ENCODE measurements at regions not wholly inside any gene's neighbourhood (a gene's known extent, or its start where the extent isn't known, plus 50 kb on each side); places are given as distances from the start of the nearest gene placed in this dataset.

GRCh38 chr10:36026081-36026480 is 384.0 kb upstream of the FZD8 start:
- Histone ChIP-seq H3K4me1 (ENCODE audit: control insufficient read depth in 1 of 2, extremely low read depth in 1 of 2, insufficient read depth in 2 of 2, low read length in 2 of 2) (no peaks in the 10 kb centered on the region), H3K27me3 (replicated peaks in 1 of 2; ENCODE audit: control insufficient read depth in 2 of 2, extremely low read depth in 1 of 2, insufficient read depth in 2 of 2, low read length in 1 of 2) (no peaks in the 10 kb centered on the region), H3K36me3 (ENCODE audit: control insufficient read depth in 2 of 2, extremely low read depth in 1 of 2, insufficient read depth in 1 of 2, low read length in 1 of 2) (no peaks in the 10 kb centered on the region), H3K4me3 (ENCODE audit: control insufficient read depth in 1 of 2, extremely low read depth in 1 of 2, low read length in 1 of 2) (no peak overlapping the region), H3K27ac (ENCODE audit: low read length) (no peak overlapping the region), H3K9me3 (no peaks in the 10 kb centered on the region)
- ChIA-PET POLR2A (no interaction called here), CTCF (no interaction called here)
- no peaks in the 10 kb centered on the region for H3K36me3 Mint-ChIP-seq
- H3K4me1 Mint-ChIP-seq, result no peaks in the 10 kb centered on the region
- no peak overlapping the region for H3K27ac Mint-ChIP-seq
- peaks cover 10 to 18% (median 14%) of the 10 kb centered on the region in 3 donors for H3K9me3 Mint-ChIP-seq
- ATAC-seq (replicated peaks in 1 of 4) (no peak), DNase-seq (no peak)
- 83% methylated on average over 3 of the region's 6 CpGs for WGBS (ENCODE audit: insufficient coverage)
- no peaks in the 10 kb centered on the region for H3K27me3 Mint-ChIP-seq
- no peak overlapping the region for H3K4me3 Mint-ChIP-seq

- Mint-ChIP-seq H3K4me3 (no peak overlapping the region), H3K4me1 (no peaks in the 10 kb centered on the region), H3K9me3 (peaks cover 10 to 18% (median 14%) of the 10 kb centered on the region in 3 donors), H3K27ac (no peak overlapping the region), H3K36me3 (no peaks in the 10 kb centered on the region), H3K27me3 (no peaks in the 10 kb centered on the region)
- Histone ChIP-seq H3K36me3 (ENCODE audit: control insufficient read depth in 2 of 2, extremely low read depth in 1 of 2, insufficient read depth in 1 of 2, low read length in 1 of 2) (no peaks in the 10 kb centered on the region), H3K4me1 (ENCODE audit: control insufficient read depth in 1 of 2, extremely low read depth in 1 of 2, insufficient read depth in 2 of 2, low read length in 2 of 2) (no peaks in the 10 kb centered on the region), H3K9me3 (no peaks in the 10 kb centered on the region), H3K27me3 (replicated peaks in 1 of 2; ENCODE audit: control insufficient read depth in 2 of 2, extremely low read depth in 1 of 2, insufficient read depth in 2 of 2, low read length in 1 of 2) (no peaks in the 10 kb centered on the region), H3K27ac (ENCODE audit: low read length) (no peak overlapping the region), H3K4me3 (ENCODE audit: control insufficient read depth in 1 of 2, extremely low read depth in 1 of 2, low read length in 1 of 2) (no peak overlapping the region)
- POLR2A ChIA-PET, result no interaction called here
- CTCF ChIA-PET, result no interaction called here
- no peak for DNase-seq
- no peak for ATAC-seq (replicated peaks in 1 of 4)
Observed at GRCh38 chr10:36023939-36024338, 381.8 kb upstream of the FZD8 start.

- Mint-ChIP-seq H3K9me3 (peaks cover 4 to 5% (median 5%) of the 10 kb centered on the region in 3 donors), H3K36me3 (no peaks in the 10 kb centered on the region), H3K27me3 (no peaks in the 10 kb centered on the region), H3K4me1 (no peaks in the 10 kb centered on the region), H3K4me3 (no peak overlapping the region), H3K27ac (no peak overlapping the region)
- no peak overlapping the region for H3K27ac ChIP-seq (ENCODE audit: low read length)
- H3K9me3 ChIP-seq, result no peaks in the 10 kb centered on the region
- no peaks in the 10 kb centered on the region for H3K36me3 ChIP-seq (ENCODE audit: control insufficient read depth in 2 of 2, extremely low read depth in 1 of 2, insufficient read depth in 1 of 2, low read length in 1 of 2)
- ChIA-PET CTCF (no interaction called here), POLR2A (no interaction called here)
- H3K4me3 ChIP-seq (ENCODE audit: control insufficient read depth in 1 of 2, extremely low read depth in 1 of 2, low read length in 1 of 2), result no peak overlapping the region
- WGBS (ENCODE audit: insufficient coverage), result 100% methylated on average over 1 of the region's 1 CpG
- no peak for ATAC-seq (replicated peaks in 1 of 4)
- no peaks in the 10 kb centered on the region for H3K27me3 ChIP-seq (replicated peaks in 1 of 2; ENCODE audit: control insufficient read depth in 2 of 2, extremely low read depth in 1 of 2, insufficient read depth in 2 of 2, low read length in 1 of 2)
- DNase-seq, result no peak
- no peaks in the 10 kb centered on the region for H3K4me1 ChIP-seq (ENCODE audit: control insufficient read depth in 1 of 2, extremely low read depth in 1 of 2, insufficient read depth in 2 of 2, low read length in 2 of 2)
Observed at GRCh38 chr10:36021096-36021495, 379.0 kb upstream of the FZD8 start.

- H3K36me3 ChIP-seq (ENCODE audit: control insufficient read depth in 2 of 2, extremely low read depth in 1 of 2, insufficient read depth in 1 of 2, low read length in 1 of 2), result no peaks in the 10 kb centered on the region
- H3K9me3 Mint-ChIP-seq, result peaks cover 0 to 5% (median 4%) of the 10 kb centered on the region in 3 donors
- H3K27me3 Mint-ChIP-seq, result no peaks in the 10 kb centered on the region
- no peaks in the 10 kb centered on the region for H3K4me1 Mint-ChIP-seq
- ATAC-seq (replicated peaks in 1 of 4) (no peak), DNase-seq (no peak)
- no peaks in the 10 kb centered on the region for H3K36me3 Mint-ChIP-seq
- WGBS (ENCODE audit: insufficient coverage), result 69% methylated on average over 2 of the region's 4 CpGs
- H3K27ac Mint-ChIP-seq, result no peak overlapping the region
- H3K4me3 Mint-ChIP-seq, result no peak overlapping the region
- ChIA-PET CTCF (no interaction called here), POLR2A (no interaction called here)
- H3K27me3 ChIP-seq (replicated peaks in 1 of 2; ENCODE audit: control insufficient read depth in 2 of 2, extremely low read depth in 1 of 2, insufficient read depth in 2 of 2, low read length in 1 of 2), result no peaks in the 10 kb centered on the region
- H3K27ac ChIP-seq (ENCODE audit: low read length), result no peak overlapping the region
- no peaks in the 10 kb centered on the region for H3K4me1 ChIP-seq (ENCODE audit: control insufficient read depth in 1 of 2, extremely low read depth in 1 of 2, insufficient read depth in 2 of 2, low read length in 2 of 2)
- no peak overlapping the region for H3K4me3 ChIP-seq (ENCODE audit: control insufficient read depth in 1 of 2, extremely low read depth in 1 of 2, low read length in 1 of 2)
- H3K9me3 ChIP-seq, result no peaks in the 10 kb centered on the region
Observed at GRCh38 chr10:36019749-36020148, 377.7 kb upstream of the FZD8 start.

- DNase-seq (no peak), ATAC-seq (replicated peaks in 1 of 4) (no peak)
- POLR2A ChIA-PET, result no interaction called here
- no peak overlapping the region for H3K27ac ChIP-seq (ENCODE audit: low read length)
- no peaks in the 10 kb centered on the region for H3K36me3 Mint-ChIP-seq
- no peaks in the 10 kb centered on the region for H3K4me1 ChIP-seq (ENCODE audit: control insufficient read depth in 1 of 2, extremely low read depth in 1 of 2, insufficient read depth in 2 of 2, low read length in 2 of 2)
- H3K4me3 Mint-ChIP-seq, result no peak overlapping the region
- no peaks in the 10 kb centered on the region for H3K9me3 ChIP-seq
- no peaks in the 10 kb centered on the region for H3K27me3 ChIP-seq (replicated peaks in 1 of 2; ENCODE audit: control insufficient read depth in 2 of 2, extremely low read depth in 1 of 2, insufficient read depth in 2 of 2, low read length in 1 of 2)
- no peaks in the 10 kb centered on the region for H3K36me3 ChIP-seq (ENCODE audit: control insufficient read depth in 2 of 2, extremely low read depth in 1 of 2, insufficient read depth in 1 of 2, low read length in 1 of 2)
- H3K27ac Mint-ChIP-seq, result no peak overlapping the region
- WGBS (ENCODE audit: insufficient coverage), result 81% methylated on average over 4 of the region's 5 CpGs
- no peaks in the 10 kb centered on the region for H3K4me1 Mint-ChIP-seq
- CTCF ChIA-PET, result no interaction called here
- H3K4me3 ChIP-seq (ENCODE audit: control insufficient read depth in 1 of 2, extremely low read depth in 1 of 2, low read length in 1 of 2), result no peak overlapping the region
- peaks cover 0 to 5% (median 2%) of the 10 kb centered on the region in 3 donors for H3K9me3 Mint-ChIP-seq
- H3K27me3 Mint-ChIP-seq, result no peaks in the 10 kb centered on the region
Observed at GRCh38 chr10:36018996-36019395, 376.9 kb upstream of the FZD8 start.

- ATAC-seq (replicated peaks in 1 of 4) (no peak), DNase-seq (no peak)
- H3K27ac Mint-ChIP-seq, result no peak overlapping the region
- no peaks in the 10 kb centered on the region for H3K36me3 Mint-ChIP-seq
- no peak overlapping the region for H3K4me3 Mint-ChIP-seq
- H3K9me3 Mint-ChIP-seq, result peaks cover 0 to 2% (median 0%) of the 10 kb centered on the region in 3 donors
- Histone ChIP-seq H3K27me3 (replicated peaks in 1 of 2; ENCODE audit: control insufficient read depth in 2 of 2, extremely low read depth in 1 of 2, insufficient read depth in 2 of 2, low read length in 1 of 2) (no peaks in the 10 kb centered on the region), H3K9me3 (no peaks in the 10 kb centered on the region), H3K36me3 (ENCODE audit: control insufficient read depth in 2 of 2, extremely low read depth in 1 of 2, insufficient read depth in 1 of 2, low read length in 1 of 2) (no peaks in the 10 kb centered on the region), H3K4me1 (ENCODE audit: control insufficient read depth in 1 of 2, extremely low read depth in 1 of 2, insufficient read depth in 2 of 2, low read length in 2 of 2) (no peaks in the 10 kb centered on the region), H3K4me3 (ENCODE audit: control insufficient read depth in 1 of 2, extremely low read depth in 1 of 2, low read length in 1 of 2) (no peak overlapping the region), H3K27ac (ENCODE audit: low read length) (no peak overlapping the region)
- no peaks in the 10 kb centered on the region for H3K27me3 Mint-ChIP-seq
- CTCF ChIA-PET, result no interaction called here
- WGBS (ENCODE audit: insufficient coverage), result no CpG with 5 or more reads among the region's 2 CpGs
- POLR2A ChIA-PET, result no interaction called here
- H3K4me1 Mint-ChIP-seq, result no peaks in the 10 kb centered on the region
Observed at GRCh38 chr10:36017137-36017536, 375.0 kb upstream of the FZD8 start.

GRCh38 chr10:36007369-36007768 is 365.3 kb upstream of the FZD8 start:
- WGBS (ENCODE audit: insufficient coverage), result 75% methylated on average over 2 of the region's 4 CpGs
- Mint-ChIP-seq H3K27ac (no peak overlapping the region), H3K4me1 (no peaks in the 10 kb centered on the region), H3K4me3 (no peak overlapping the region), H3K36me3 (no peaks in the 10 kb centered on the region), H3K27me3 (no peaks in the 10 kb centered on the region), H3K9me3 (peaks cover 6 to 13% (median 7%) of the 10 kb centered on the region in 3 donors)
- no peak overlapping the region for H3K4me3 ChIP-seq (ENCODE audit: control insufficient read depth in 1 of 2, extremely low read depth in 1 of 2, low read length in 1 of 2)
- no peak for DNase-seq
- H3K27ac ChIP-seq (ENCODE audit: low read length), result no peak overlapping the region
- CTCF ChIA-PET, result no interaction called here
- no peaks in the 10 kb centered on the region for H3K27me3 ChIP-seq (replicated peaks in 1 of 2; ENCODE audit: control insufficient read depth in 2 of 2, extremely low read depth in 1 of 2, insufficient read depth in 2 of 2, low read length in 1 of 2)
- no peaks in the 10 kb centered on the region for H3K4me1 ChIP-seq (ENCODE audit: control insufficient read depth in 1 of 2, extremely low read depth in 1 of 2, insufficient read depth in 2 of 2, low read length in 2 of 2)
- ATAC-seq (replicated peaks in 1 of 4), result no peak
- no peaks in the 10 kb centered on the region for H3K36me3 ChIP-seq (ENCODE audit: control insufficient read depth in 2 of 2, extremely low read depth in 1 of 2, insufficient read depth in 1 of 2, low read length in 1 of 2)
- H3K9me3 ChIP-seq, result no peaks in the 10 kb centered on the region
- POLR2A ChIA-PET, result no interaction called here
